ENCODE measurements at regions not wholly inside any gene's neighbourhood (a gene's known extent, or its start where the extent isn't known, plus 50 kb on each side); places are given as distances from the start of the nearest gene placed in this dataset.

- TF ChIP-seq, protein P1, sequence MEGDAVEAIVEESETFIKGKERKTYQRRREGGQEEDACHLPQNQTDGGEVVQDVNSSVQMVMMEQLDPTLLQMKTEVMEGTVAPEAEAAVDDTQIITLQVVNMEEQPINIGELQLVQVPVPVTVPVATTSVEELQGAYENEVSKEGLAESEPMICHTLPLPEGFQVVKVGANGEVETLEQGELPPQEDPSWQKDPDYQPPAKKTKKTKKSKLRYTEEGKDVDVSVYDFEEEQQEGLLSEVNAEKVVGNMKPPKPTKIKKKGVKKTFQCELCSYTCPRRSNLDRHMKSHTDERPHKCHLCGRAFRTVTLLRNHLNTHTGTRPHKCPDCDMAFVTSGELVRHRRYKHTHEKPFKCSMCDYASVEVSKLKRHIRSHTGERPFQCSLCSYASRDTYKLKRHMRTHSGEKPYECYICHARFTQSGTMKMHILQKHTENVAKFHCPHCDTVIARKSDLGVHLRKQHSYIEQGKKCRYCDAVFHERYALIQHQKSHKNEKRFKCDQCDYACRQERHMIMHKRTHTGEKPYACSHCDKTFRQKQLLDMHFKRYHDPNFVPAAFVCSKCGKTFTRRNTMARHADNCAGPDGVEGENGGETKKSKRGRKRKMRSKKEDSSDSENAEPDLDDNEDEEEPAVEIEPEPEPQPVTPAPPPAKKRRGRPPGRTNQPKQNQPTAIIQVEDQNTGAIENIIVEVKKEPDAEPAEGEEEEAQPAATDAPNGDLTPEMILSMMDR (IDR thresholded peaks at IDR 0.05; ENCODE audit: low read depth, low read length), result no peak
- Histone ChIP-seq H3K9me3 (ENCODE audit: severe bottlenecking) (no peaks in the 10 kb centered on the region), H3K36me3 (no peaks in the 10 kb centered on the region), H3K27ac (no peak overlapping the region), H3K4me3 (ENCODE audit: low read depth, low read length) (no peak overlapping the region), H3K27me3 (ENCODE audit: insufficient read depth, low read depth, severe bottlenecking) (peaks cover 55% of the 10 kb centered on the region)
- DNase-seq, result no peak
Measured at GRCh38 chr9:87250205-87250604, 247.5 kb upstream of the DAPK1 start.

- H3K36me3 ChIP-seq, result no peaks in the 10 kb centered on the region
- H3K9me3 ChIP-seq (ENCODE audit: severe bottlenecking), result no peaks in the 10 kb centered on the region
- no peak overlapping the region for H3K27ac ChIP-seq
- peaks cover 72% of the 10 kb centered on the region for H3K27me3 ChIP-seq (ENCODE audit: insufficient read depth, low read depth, severe bottlenecking)
- TF ChIP-seq, protein P1 (IDR thresholded peaks at IDR 0.05; ENCODE audit: low read depth, low read length), result no peak
- no peak overlapping the region for H3K4me3 ChIP-seq (ENCODE audit: low read depth, low read length)
- no peak for DNase-seq
Measured at GRCh38 chr9:87255431-87256155, 242.1 kb upstream of the DAPK1 start.

DNA sequence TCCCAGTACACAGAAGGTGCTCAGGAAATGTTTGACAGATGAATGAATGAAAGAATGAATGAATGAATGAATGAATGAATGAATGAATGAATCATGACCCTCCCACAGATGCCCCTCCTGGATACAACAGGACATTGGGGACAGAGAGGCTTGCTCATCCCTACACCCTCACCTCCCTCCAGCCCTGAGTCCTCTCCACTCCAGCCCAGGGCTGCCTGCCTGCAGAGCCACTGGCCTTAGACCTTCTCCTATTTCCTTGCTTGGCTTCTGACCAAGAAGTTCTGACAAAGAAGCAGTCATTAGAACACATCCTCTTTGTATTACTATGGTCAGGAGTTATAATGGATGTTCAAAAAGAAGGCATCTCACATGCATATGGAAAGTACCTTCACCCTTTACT is 240.7 kb upstream of the DAPK1 start:
- TF ChIP-seq, protein P1 (IDR thresholded peaks at IDR 0.05; ENCODE audit: low read depth, low read length), result no peak
- H3K27ac ChIP-seq, result no peak overlapping the region

DNA sequence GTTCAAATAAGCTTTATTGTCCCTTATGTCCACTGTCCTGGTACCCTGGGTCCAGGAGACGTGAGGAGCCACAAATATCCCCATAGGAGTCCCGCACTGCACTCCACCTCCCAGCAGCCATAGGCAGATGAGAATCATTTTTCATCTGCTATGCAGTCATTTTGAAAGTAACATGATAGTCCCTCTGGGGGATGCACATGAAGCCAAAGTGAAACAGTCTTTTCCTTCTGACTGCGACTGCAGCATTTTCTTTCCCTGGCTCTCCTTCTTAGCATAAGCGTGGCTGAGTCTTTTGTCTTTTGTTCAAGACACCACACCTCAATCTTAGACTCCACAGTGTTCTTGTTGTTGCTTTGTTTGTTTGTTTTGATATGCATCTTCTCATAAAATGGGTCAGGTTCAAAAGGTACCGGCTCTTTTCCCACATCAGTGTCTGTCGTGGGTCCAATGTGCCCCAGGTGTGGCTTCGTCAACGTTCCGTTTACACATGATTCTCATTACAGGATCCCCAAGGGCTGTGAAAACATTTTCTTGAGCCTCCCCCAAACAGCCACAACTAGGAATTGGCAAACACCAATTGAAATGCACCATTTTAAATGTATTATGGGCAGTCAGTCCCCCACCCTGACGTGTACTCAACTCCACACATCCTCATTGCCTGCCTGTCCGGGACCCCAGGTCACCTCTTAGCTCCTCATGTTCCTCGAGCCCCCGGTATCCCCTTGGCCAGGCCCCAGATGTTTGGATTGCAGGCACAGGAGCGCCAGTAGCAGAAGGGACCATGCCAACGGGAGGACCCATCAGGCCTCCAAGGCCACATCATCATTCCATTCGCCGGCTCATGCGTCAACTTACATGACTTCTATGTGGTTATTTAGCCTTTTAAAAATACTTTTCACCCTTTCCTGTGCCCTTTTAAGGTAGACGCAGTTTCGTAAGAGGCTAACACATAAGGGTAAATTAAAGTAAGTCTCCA is 237.8 kb upstream of the DAPK1 start:
- H3K9me3 ChIP-seq (ENCODE audit: severe bottlenecking), result no peaks in the 10 kb centered on the region
- H3K27ac ChIP-seq, result no peak overlapping the region
- H3K27me3 ChIP-seq (ENCODE audit: insufficient read depth, low read depth, severe bottlenecking), result peaks cover 50% of the 10 kb centered on the region
- H3K4me3 ChIP-seq (ENCODE audit: low read depth, low read length), result no peak overlapping the region
- TF ChIP-seq, protein P1 (IDR thresholded peaks at IDR 0.05; ENCODE audit: low read depth, low read length), result no peak
- no peak for DNase-seq
- no peaks in the 10 kb centered on the region for H3K36me3 ChIP-seq

More for the DNA sequence above, 240.7 kb upstream of the DAPK1 start:
- peaks cover 69% of the 10 kb centered on the region for H3K27me3 ChIP-seq (ENCODE audit: insufficient read depth, low read depth, severe bottlenecking)
- H3K4me3 ChIP-seq (ENCODE audit: low read depth, low read length), result no peak overlapping the region
- no peaks in the 10 kb centered on the region for H3K9me3 ChIP-seq (ENCODE audit: severe bottlenecking)
- DNase-seq, result no peak
- no peaks in the 10 kb centered on the region for H3K36me3 ChIP-seq

- H3K27me3 ChIP-seq (ENCODE audit: insufficient read depth, low read depth, severe bottlenecking), result peaks cover 46% of the 10 kb centered on the region
- TF ChIP-seq, protein P1 (IDR thresholded peaks at IDR 0.05; ENCODE audit: low read depth, low read length), result 0 out of 2 replicates have a peak, but pooled peaks have one; percentile 8
- no peak overlapping the region for H3K27ac ChIP-seq
- no peak overlapping the region for H3K4me3 ChIP-seq (ENCODE audit: low read depth, low read length)
- H3K9me3 ChIP-seq (ENCODE audit: severe bottlenecking), result no peaks in the 10 kb centered on the region
- no peak for DNase-seq
- H3K36me3 ChIP-seq, result no peaks in the 10 kb centered on the region
Measured at GRCh38 chr9:87263291-87263690, 234.4 kb upstream of the DAPK1 start.
